ENCODE measurements at regions not wholly inside any gene's neighbourhood (a gene's known extent, or its start where the extent isn't known, plus 50 kb on each side); places are given as distances from the start of the nearest gene placed in this dataset.

- H3K4me3 ChIP-seq (ENCODE audit: low read length) = no peak overlapping the region
- H3K9ac ChIP-seq (ENCODE audit: low read depth, low read length) = no peak overlapping the region
- H3K27ac ChIP-seq (ENCODE audit: low read length) = no peak overlapping the region
- no peaks in the 10 kb centered on the region for H3K27me3 ChIP-seq (ENCODE audit: insufficient read depth, low read length)
- no peaks in the 10 kb centered on the region for H3K36me3 ChIP-seq (ENCODE audit: insufficient read depth, low read depth, low read length)
- H3K4me1 ChIP-seq (ENCODE audit: insufficient read depth, low read length) = peaks cover 3% of the 10 kb centered on the region; the same call in 1 of the 2 replicates
- H3K9me3 ChIP-seq (ENCODE audit: insufficient read depth, low read depth, low read length) = no peaks in the 10 kb centered on the region
These were observed 1150.8 kb downstream of the SI start for GRCh38 chr3:163927521-163927920.

- Histone ChIP-seq H3K9me3 (ENCODE audit: insufficient read depth, low read depth, low read length) (no peaks in the 10 kb centered on the region; the same call in 1 of the 2 replicates), H3K4me3 (ENCODE audit: low read length) (no peak overlapping the region), H3K27me3 (ENCODE audit: insufficient read depth, low read length) (no peaks in the 10 kb centered on the region), H3K36me3 (ENCODE audit: insufficient read depth, low read depth, low read length) (no peaks in the 10 kb centered on the region), H3K27ac (ENCODE audit: low read length) (no peak overlapping the region), H3K4me1 (ENCODE audit: insufficient read depth, low read length) (peaks cover 3% of the 10 kb centered on the region; the same call in 1 of the 2 replicates), H3K9ac (ENCODE audit: low read depth, low read length) (no peak overlapping the region)
These were observed 1153.7 kb downstream of the SI start for GRCh38 chr3:163924600-163924999.

- no peak overlapping the region for H3K27ac ChIP-seq (ENCODE audit: low read length)
- no peak overlapping the region for H3K9ac ChIP-seq (ENCODE audit: low read depth, low read length)
- no peak overlapping the region for H3K4me3 ChIP-seq (ENCODE audit: low read length)
- H3K4me1 ChIP-seq (ENCODE audit: insufficient read depth, low read length) = peaks cover 1% of the 10 kb centered on the region; the same call in 1 of the 2 replicates
- H3K27me3 ChIP-seq (ENCODE audit: insufficient read depth, low read length) = no peaks in the 10 kb centered on the region
- no peaks in the 10 kb centered on the region for H3K36me3 ChIP-seq (ENCODE audit: insufficient read depth, low read depth, low read length)
- no peaks in the 10 kb centered on the region; the same call in 1 of the 2 replicates for H3K9me3 ChIP-seq (ENCODE audit: insufficient read depth, low read depth, low read length)
These were observed 1159.1 kb downstream of the SI start for GRCh38 chr3:163919154-163919553.

GRCh38 chr3:163916596-163917560 lies 1161.4 kb downstream of the SI start:
- Histone ChIP-seq H3K36me3 (ENCODE audit: insufficient read depth, low read depth, low read length) (no peaks in the 10 kb centered on the region), H3K4me3 (ENCODE audit: low read length) (no peak overlapping the region), H3K9me3 (ENCODE audit: insufficient read depth, low read depth, low read length) (no peaks in the 10 kb centered on the region; the same call in 1 of the 2 replicates), H3K27me3 (ENCODE audit: insufficient read depth, low read length) (no peaks in the 10 kb centered on the region), H3K27ac (ENCODE audit: low read length) (no peak overlapping the region), H3K4me1 (ENCODE audit: insufficient read depth, low read length) (peaks cover 3% of the 10 kb centered on the region; the same call in 1 of the 2 replicates), H3K9ac (ENCODE audit: low read depth, low read length) (no peak overlapping the region)

- H3K9me3 ChIP-seq (ENCODE audit: insufficient read depth, low read depth, low read length) = no peaks in the 10 kb centered on the region; the same call in 1 of the 2 replicates
- peaks cover 3% of the 10 kb centered on the region; the same call in 1 of the 2 replicates for H3K4me1 ChIP-seq (ENCODE audit: insufficient read depth, low read length)
- H3K9ac ChIP-seq (ENCODE audit: low read depth, low read length) = no peak overlapping the region
- H3K36me3 ChIP-seq (ENCODE audit: insufficient read depth, low read depth, low read length) = no peaks in the 10 kb centered on the region
- no peaks in the 10 kb centered on the region for H3K27me3 ChIP-seq (ENCODE audit: insufficient read depth, low read length)
- no peak overlapping the region for H3K27ac ChIP-seq (ENCODE audit: low read length)
- no peak overlapping the region for H3K4me3 ChIP-seq (ENCODE audit: low read length)
These were observed 1163.0 kb downstream of the SI start for GRCh38 chr3:163915280-163915679.

GRCh38 chr3:163914567-163914966 lies 1163.7 kb downstream of the SI start:
- Histone ChIP-seq H3K4me1 (ENCODE audit: insufficient read depth, low read length) (peaks cover 3% of the 10 kb centered on the region; the same call in 1 of the 2 replicates), H3K9ac (ENCODE audit: low read depth, low read length) (no peak overlapping the region), H3K9me3 (ENCODE audit: insufficient read depth, low read depth, low read length) (no peaks in the 10 kb centered on the region), H3K27ac (ENCODE audit: low read length) (no peak overlapping the region), H3K27me3 (ENCODE audit: insufficient read depth, low read length) (no peaks in the 10 kb centered on the region), H3K36me3 (ENCODE audit: insufficient read depth, low read depth, low read length) (no peaks in the 10 kb centered on the region), H3K4me3 (ENCODE audit: low read length) (no peak overlapping the region; the same call in 1 of the 2 replicates)

GRCh38 chr3:163891771-163892170 lies 1186.5 kb downstream of the SI start:
- Histone ChIP-seq H3K27me3 (ENCODE audit: insufficient read depth, low read length) (no peaks in the 10 kb centered on the region), H3K36me3 (ENCODE audit: insufficient read depth, low read depth, low read length) (no peaks in the 10 kb centered on the region), H3K4me1 (ENCODE audit: insufficient read depth, low read length) (peaks cover 4% of the 10 kb centered on the region; the same call in 1 of the 2 replicates), H3K27ac (ENCODE audit: low read length) (no peak overlapping the region), H3K9me3 (ENCODE audit: insufficient read depth, low read depth, low read length) (no peaks in the 10 kb centered on the region), H3K4me3 (ENCODE audit: low read length) (no peak overlapping the region), H3K9ac (ENCODE audit: low read depth, low read length) (no peak overlapping the region)

GRCh38 chr3:163890661-163891060 lies 1187.6 kb downstream of the SI start:
- H3K9me3 ChIP-seq (ENCODE audit: insufficient read depth, low read depth, low read length) = no peaks in the 10 kb centered on the region
- no peaks in the 10 kb centered on the region for H3K36me3 ChIP-seq (ENCODE audit: insufficient read depth, low read depth, low read length)
- H3K9ac ChIP-seq (ENCODE audit: low read depth, low read length) = no peak overlapping the region
- no peaks in the 10 kb centered on the region for H3K27me3 ChIP-seq (ENCODE audit: insufficient read depth, low read length)
- no peak overlapping the region for H3K27ac ChIP-seq (ENCODE audit: low read length)
- peaks cover 4% of the 10 kb centered on the region; the same call in 1 of the 2 replicates for H3K4me1 ChIP-seq (ENCODE audit: insufficient read depth, low read length)
- H3K4me3 ChIP-seq (ENCODE audit: low read length) = no peak overlapping the region

- H3K9me3 ChIP-seq (ENCODE audit: insufficient read depth, low read depth, low read length) = peaks cover 21% of the 10 kb centered on the region; the same call in 1 of the 2 replicates
- H3K27me3 ChIP-seq (ENCODE audit: insufficient read depth, low read length) = no peaks in the 10 kb centered on the region
- no peak overlapping the region for H3K27ac ChIP-seq (ENCODE audit: low read length)
- no peak overlapping the region for H3K9ac ChIP-seq (ENCODE audit: low read depth, low read length)
- H3K4me3 ChIP-seq (ENCODE audit: low read length) = no peak overlapping the region
- no peaks in the 10 kb centered on the region for H3K4me1 ChIP-seq (ENCODE audit: insufficient read depth, low read length)
- no peaks in the 10 kb centered on the region for H3K36me3 ChIP-seq (ENCODE audit: insufficient read depth, low read depth, low read length)
These were observed 1199.1 kb downstream of the SI start for GRCh38 chr3:163879172-163879571.

GRCh38 chr3:163878396-163878795 lies 1199.9 kb downstream of the SI start:
- H3K4me3 ChIP-seq (ENCODE audit: low read length) = no peak overlapping the region
- no peak overlapping the region for H3K9ac ChIP-seq (ENCODE audit: low read depth, low read length)
- no peaks in the 10 kb centered on the region for H3K27me3 ChIP-seq (ENCODE audit: insufficient read depth, low read length)
- peaks cover 21% of the 10 kb centered on the region; the same call in 1 of the 2 replicates for H3K9me3 ChIP-seq (ENCODE audit: insufficient read depth, low read depth, low read length)
- no peaks in the 10 kb centered on the region for H3K36me3 ChIP-seq (ENCODE audit: insufficient read depth, low read depth, low read length)
- H3K4me1 ChIP-seq (ENCODE audit: insufficient read depth, low read length) = no peaks in the 10 kb centered on the region
- no peak overlapping the region for H3K27ac ChIP-seq (ENCODE audit: low read length)

- Histone ChIP-seq H3K27ac (ENCODE audit: low read length) (no peak overlapping the region), H3K4me1 (ENCODE audit: insufficient read depth, low read length) (no peaks in the 10 kb centered on the region), H3K9ac (ENCODE audit: low read depth, low read length) (no peak overlapping the region), H3K27me3 (ENCODE audit: insufficient read depth, low read length) (no peaks in the 10 kb centered on the region), H3K4me3 (ENCODE audit: low read length) (no peak overlapping the region), H3K9me3 (ENCODE audit: insufficient read depth, low read depth, low read length) (peaks cover 21% of the 10 kb centered on the region; the same call in 1 of the 2 replicates), H3K36me3 (ENCODE audit: insufficient read depth, low read depth, low read length) (no peaks in the 10 kb centered on the region)
These were observed 1200.5 kb downstream of the SI start for GRCh38 chr3:163877805-163878204.

- Histone ChIP-seq H3K27me3 (ENCODE audit: insufficient read depth, low read length) (no peaks in the 10 kb centered on the region), H3K36me3 (ENCODE audit: insufficient read depth, low read depth, low read length) (no peaks in the 10 kb centered on the region), H3K4me3 (ENCODE audit: low read length) (no peak overlapping the region), H3K4me1 (ENCODE audit: insufficient read depth, low read length) (no peaks in the 10 kb centered on the region), H3K27ac (ENCODE audit: low read length) (no peak overlapping the region), H3K9ac (ENCODE audit: low read depth, low read length) (no peak overlapping the region), H3K9me3 (ENCODE audit: insufficient read depth, low read depth, low read length) (peaks cover 5% of the 10 kb centered on the region; the same call in 1 of the 2 replicates)
These were observed 1215.2 kb downstream of the SI start for GRCh38 chr3:163863146-163863545.

Measured in iPS-20b (cell line).